MM.1S (cell line): ENCODE measurements at regions not wholly inside any gene's neighbourhood (a gene's known extent, or its start where the extent isn't known, plus 50 kb on each side); places are given as distances from the start of the nearest gene placed in this dataset.

Experiments used
- DNase-seq: peaks from one replicate; pipeline ENCODE4 v3.0.0-alpha.2; 2015
- H2AFZ ChIP-seq: fragments of 300-600 bp; sonication (generic); 2 replicates; pipeline ENCODE4 v1.6.0; 2016; ENCODE audit warnings: antibody characterized with exemption, low read length
- H3F3A ChIP-seq: fragments of 300-600 bp; sonication (generic); 2 replicates; pipeline ENCODE4 v1.6.1; 2016; ENCODE audit warnings: mild to moderate bottlenecking, antibody characterized with exemption, low read length, moderate library complexity, mixed read lengths; ENCODE audit not compliant: insufficient read depth
- H3K27ac ChIP-seq: fragments of 300-600 bp; sonication (generic); 2 replicates; pipeline ENCODE4 v1.5.1; 2016; ENCODE audit warnings: mild to moderate bottlenecking, low read length
- H3K27me3 ChIP-seq: fragments of 300-600 bp; sonication (generic); replicated peaks from 2 replicates; pipeline ENCODE4 v1.6.0; 2016; ENCODE audit warnings: low read length; ENCODE audit not compliant: insufficient read depth
- H3K36me3 ChIP-seq: fragments of 300-600 bp; sonication (generic); replicated peaks from 2 replicates; pipeline ENCODE4 v1.6.1; 2016; ENCODE audit warnings: mild to moderate bottlenecking, low read length, mixed read lengths; ENCODE audit not compliant: insufficient read depth
- H3K4me1 ChIP-seq: fragments of 300-600 bp; sonication (generic); 2 replicates; pipeline ENCODE4 v1.6.1; 2016; ENCODE audit warnings: low read length, mixed read lengths
- H3K4me2 ChIP-seq: fragments of 300-600 bp; sonication (generic); 2 replicates; pipeline ENCODE4 v1.6.0; 2016; ENCODE audit warnings: low read depth, low read length
- H3K4me3 ChIP-seq: fragments of 300-600 bp; sonication (generic); 2 replicates; pipeline ENCODE4 v1.5.1; 2016; ENCODE audit warnings: low read length, mixed read lengths
- H3K79me2 ChIP-seq: fragments of 300-600 bp; sonication (generic); 2 replicates; pipeline ENCODE4 v1.6.1; 2016; ENCODE audit warnings: mixed run types, low read length, mixed read lengths
- H3K9ac ChIP-seq: fragments of 300-600 bp; sonication (generic); 2 replicates; pipeline ENCODE4 v1.6.1; 2016; ENCODE audit warnings: low read length, mixed read lengths
- H3K9me2 ChIP-seq: fragments of 300-600 bp; sonication (generic); replicated peaks from 2 replicates; pipeline ENCODE4 v1.6.1; 2016; ENCODE audit warnings: mild to moderate bottlenecking, low read length, mixed read lengths; ENCODE audit not compliant: insufficient read depth
- H3K9me3 ChIP-seq: fragments of 300-600 bp; sonication (generic); replicated peaks from 2 replicates; pipeline ENCODE4 v1.6.1; 2016; ENCODE audit warnings: mild to moderate bottlenecking, low read length, mixed read lengths; ENCODE audit not compliant: insufficient read depth
- H4K20me1 ChIP-seq: fragments of 300-600 bp; sonication (generic); 2 replicates; pipeline ENCODE4 v1.6.1; 2016; ENCODE audit warnings: mild to moderate bottlenecking, low read length, moderate library complexity, mixed read lengths; ENCODE audit not compliant: insufficient read depth
- EZH2 ChIP-seq: fragments of 300-600 bp; sonication (generic); optimal IDR thresholded peaks from 2 replicates; pipeline ENCODE3; 2017; ENCODE audit warnings: low read depth, mild to moderate bottlenecking, antibody characterized with exemption, low read length, mixed read lengths
- EZH2phosphoT487 ChIP-seq: fragments of 300-600 bp; sonication (generic); IDR thresholded peaks from 2 replicates; pipeline ENCODE4 v1.6.1; 2018; ENCODE audit warnings: antibody characterized with exemption, low read length
- TF ChIP-seq, protein P1 (sequence below): fragments of 300-600 bp; sonication (generic); IDR thresholded peaks from 2 replicates; pipeline ENCODE4 v1.5.1; 2016; ENCODE audit warnings: antibody characterized with exemption, low read length, mixed read lengths

DNA sequence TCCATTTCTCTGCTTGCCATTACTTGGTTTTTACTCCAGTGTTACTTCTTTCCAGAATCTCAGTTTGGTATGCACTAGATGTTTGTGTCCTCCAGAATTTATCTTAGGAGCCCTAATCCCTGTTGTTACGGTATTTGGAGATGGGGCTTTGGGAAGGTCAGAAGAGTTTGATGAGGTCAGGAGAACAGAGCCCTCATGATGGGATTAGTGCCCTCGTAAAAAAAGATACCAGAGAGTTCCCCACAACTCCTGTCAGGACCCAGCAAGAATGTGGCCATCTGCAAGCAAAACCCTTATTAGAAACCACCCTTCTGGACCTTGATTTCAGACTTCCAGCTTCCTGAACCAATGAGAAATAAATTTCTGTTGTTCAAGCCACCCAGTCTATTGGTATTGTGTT lies 98.0 kb downstream of the ADAMTS1 start:
- DNase-seq: no peak
- no peaks in the 10 kb centered on the region for H3F3A ChIP-seq
- no peaks in the 10 kb centered on the region for H4K20me1 ChIP-seq
- H3K36me3 ChIP-seq: no peaks in the 10 kb centered on the region
- H3K4me3 ChIP-seq: no peak overlapping the region
- no peaks in the 10 kb centered on the region for H3K4me1 ChIP-seq
- no peak overlapping the region for H3K9ac ChIP-seq
- H3K27me3 ChIP-seq: no peaks in the 10 kb centered on the region
- no peak overlapping the region for H3K27ac ChIP-seq
- no peak overlapping the region for H3K4me2 ChIP-seq
- H3K79me2 ChIP-seq: no peaks in the 10 kb centered on the region
- H3K9me3 ChIP-seq: no peaks in the 10 kb centered on the region
- TF ChIP-seq EZH2 (no peak), EZH2phosphoT487 (no peak)
- TF ChIP-seq, protein P1, sequence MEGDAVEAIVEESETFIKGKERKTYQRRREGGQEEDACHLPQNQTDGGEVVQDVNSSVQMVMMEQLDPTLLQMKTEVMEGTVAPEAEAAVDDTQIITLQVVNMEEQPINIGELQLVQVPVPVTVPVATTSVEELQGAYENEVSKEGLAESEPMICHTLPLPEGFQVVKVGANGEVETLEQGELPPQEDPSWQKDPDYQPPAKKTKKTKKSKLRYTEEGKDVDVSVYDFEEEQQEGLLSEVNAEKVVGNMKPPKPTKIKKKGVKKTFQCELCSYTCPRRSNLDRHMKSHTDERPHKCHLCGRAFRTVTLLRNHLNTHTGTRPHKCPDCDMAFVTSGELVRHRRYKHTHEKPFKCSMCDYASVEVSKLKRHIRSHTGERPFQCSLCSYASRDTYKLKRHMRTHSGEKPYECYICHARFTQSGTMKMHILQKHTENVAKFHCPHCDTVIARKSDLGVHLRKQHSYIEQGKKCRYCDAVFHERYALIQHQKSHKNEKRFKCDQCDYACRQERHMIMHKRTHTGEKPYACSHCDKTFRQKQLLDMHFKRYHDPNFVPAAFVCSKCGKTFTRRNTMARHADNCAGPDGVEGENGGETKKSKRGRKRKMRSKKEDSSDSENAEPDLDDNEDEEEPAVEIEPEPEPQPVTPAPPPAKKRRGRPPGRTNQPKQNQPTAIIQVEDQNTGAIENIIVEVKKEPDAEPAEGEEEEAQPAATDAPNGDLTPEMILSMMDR: no peak
- H2AFZ ChIP-seq: no peak overlapping the region
- no peaks in the 10 kb centered on the region for H3K9me2 ChIP-seq

DNA sequence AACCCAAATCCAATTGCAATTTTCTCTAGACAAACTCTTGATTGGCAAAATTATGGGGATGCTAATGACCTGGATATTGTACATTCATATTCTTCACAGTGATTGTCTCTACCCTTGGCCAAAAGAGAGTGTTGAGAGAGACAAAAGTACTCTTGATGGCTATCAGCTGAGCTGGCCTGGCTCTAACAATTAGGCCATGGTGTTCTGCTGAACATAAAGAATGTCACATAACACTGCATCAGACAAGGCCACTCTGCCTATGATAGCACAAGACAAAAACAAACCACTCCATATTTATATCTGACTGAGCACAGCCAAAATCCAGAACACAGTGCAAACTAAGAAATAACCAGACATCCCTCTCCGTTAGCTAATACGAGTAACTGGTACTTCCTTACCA lies 101.7 kb downstream of the ADAMTS1 start:
- Histone ChIP-seq H3K9me2 (no peaks in the 10 kb centered on the region), H3K4me1 (no peaks in the 10 kb centered on the region), H2AFZ (no peak overlapping the region), H3K4me3 (no peak overlapping the region), H3K9me3 (no peaks in the 10 kb centered on the region), H3K27ac (no peak overlapping the region), H3F3A (no peaks in the 10 kb centered on the region), H3K79me2 (no peaks in the 10 kb centered on the region), H4K20me1 (no peaks in the 10 kb centered on the region), H3K36me3 (no peaks in the 10 kb centered on the region), H3K27me3 (no peaks in the 10 kb centered on the region), H3K9ac (no peak overlapping the region), H3K4me2 (no peak overlapping the region)
- DNase-seq: no peak
- TF ChIP-seq EZH2phosphoT487: no peak
- TF ChIP-seq EZH2: no peak
- TF ChIP-seq, protein P1: no peak

DNA sequence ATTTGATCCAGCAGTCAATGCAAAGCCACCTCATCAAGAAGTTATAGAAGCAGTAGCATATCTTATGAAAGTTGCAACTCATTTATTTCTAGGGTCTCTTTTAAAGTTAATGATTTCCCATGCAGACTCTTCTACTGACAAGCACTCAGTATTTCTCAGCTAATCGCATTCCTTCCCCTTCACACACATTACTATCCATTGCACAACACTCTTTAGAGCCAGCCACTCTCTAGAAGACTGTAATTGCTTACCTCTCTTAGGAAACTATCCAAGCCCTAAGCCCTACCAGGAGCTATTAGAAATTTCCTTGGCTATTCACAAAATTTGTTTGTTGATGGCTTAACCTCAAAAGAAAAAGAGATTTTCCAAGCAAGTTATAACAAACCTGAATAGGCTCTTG lies 106.0 kb downstream of the ADAMTS1 start:
- Histone ChIP-seq H4K20me1 (no peaks in the 10 kb centered on the region), H3F3A (no peaks in the 10 kb centered on the region), H3K27ac (no peak overlapping the region), H3K79me2 (no peaks in the 10 kb centered on the region), H2AFZ (no peak overlapping the region), H3K27me3 (no peaks in the 10 kb centered on the region), H3K4me2 (no peak overlapping the region), H3K9me2 (no peaks in the 10 kb centered on the region), H3K9ac (no peak overlapping the region), H3K4me3 (no peak overlapping the region), H3K9me3 (no peaks in the 10 kb centered on the region), H3K36me3 (no peaks in the 10 kb centered on the region), H3K4me1 (no peaks in the 10 kb centered on the region)
- TF ChIP-seq EZH2 (no peak), EZH2phosphoT487 (no peak)
- TF ChIP-seq, protein P1: no peak
- DNase-seq: no peak

DNA sequence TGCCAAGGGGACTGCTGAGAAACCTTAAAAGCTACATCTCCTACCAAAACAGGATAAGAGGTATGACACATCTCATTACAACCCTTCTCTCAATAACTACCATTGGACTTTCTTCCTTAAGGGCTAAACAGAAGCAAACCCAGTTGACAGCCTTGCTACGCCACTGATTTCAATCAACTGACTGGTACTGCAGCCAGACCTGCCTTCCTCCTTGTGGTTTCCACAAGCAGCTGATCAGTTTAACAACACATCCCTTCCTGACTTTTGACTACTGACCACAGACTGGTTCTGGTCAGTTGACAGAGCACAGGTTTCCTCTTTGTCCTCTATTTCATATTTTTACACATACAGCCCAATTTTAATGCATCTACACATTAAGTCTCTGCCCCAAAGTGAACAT lies 108.8 kb downstream of the ADAMTS1 start:
- TF ChIP-seq, protein P1: no peak
- no peak for TF ChIP-seq EZH2
- H3K79me2 ChIP-seq: no peaks in the 10 kb centered on the region
- no peak overlapping the region for H2AFZ ChIP-seq
- no peaks in the 10 kb centered on the region for H3K36me3 ChIP-seq
- H4K20me1 ChIP-seq: no peaks in the 10 kb centered on the region
- H3K9ac ChIP-seq: no peak overlapping the region
- no peaks in the 10 kb centered on the region for H3K9me3 ChIP-seq
- no peaks in the 10 kb centered on the region for H3K4me1 ChIP-seq
- DNase-seq: no peak
- H3K4me2 ChIP-seq: no peak overlapping the region
- no peak overlapping the region for H3K27ac ChIP-seq
- H3K27me3 ChIP-seq: no peaks in the 10 kb centered on the region
- H3K4me3 ChIP-seq: no peak overlapping the region
- H3F3A ChIP-seq: no peaks in the 10 kb centered on the region
- no peaks in the 10 kb centered on the region for H3K9me2 ChIP-seq
